ENCODE measurements at regions not wholly inside any gene's neighbourhood (a gene's known extent, or its start where the extent isn't known, plus 50 kb on each side); places are given as distances from the start of the nearest gene placed in this dataset.

DNA sequence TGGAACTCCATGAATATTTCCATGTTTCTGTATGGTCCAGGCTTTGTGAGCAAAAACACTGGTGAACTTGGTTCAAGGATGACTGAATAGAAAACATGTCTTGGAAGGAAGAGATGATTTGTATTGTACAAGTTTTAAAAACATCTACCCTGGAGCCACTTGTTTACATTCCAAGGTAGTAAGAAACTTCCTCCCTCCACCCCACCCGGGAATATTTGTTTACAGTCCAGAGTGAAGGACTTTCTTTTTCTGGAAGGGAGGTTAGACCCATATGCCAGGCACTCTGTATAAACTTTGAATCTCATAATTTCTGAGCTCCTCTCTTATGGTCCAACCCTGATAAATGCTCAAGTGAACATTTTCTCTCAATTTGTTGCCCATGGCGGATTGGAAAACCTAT is 323.3 kb upstream of the LYPLAL1 start:
- Histone ChIP-seq H4K20me1 (ENCODE audit: insufficient read depth, low read length) (no peaks in the 10 kb centered on the region), H2AFZ (ENCODE audit: low read length) (no peak overlapping the region)

DNA sequence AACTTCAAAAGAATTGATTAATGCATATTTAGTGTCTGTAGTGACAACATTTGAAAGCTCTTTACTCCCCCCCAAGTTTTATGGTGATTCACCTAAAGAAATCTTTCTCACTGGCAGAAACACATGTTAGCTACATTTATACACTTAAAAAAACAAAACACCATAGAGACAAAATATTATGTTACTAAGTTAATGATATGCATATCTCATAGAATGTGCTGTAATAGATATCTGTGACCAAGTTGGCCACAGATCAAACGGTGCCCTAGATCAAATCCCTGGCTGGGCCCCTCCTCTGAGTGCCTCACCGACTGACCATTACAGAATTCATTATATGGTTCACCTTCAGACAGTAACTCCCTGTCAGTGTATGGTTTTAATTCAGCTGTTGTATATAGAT is 322.1 kb upstream of the LYPLAL1 start:
- H3K27ac ChIP-seq (ENCODE audit: low read length) = no peak overlapping the region
- no peaks in the 10 kb centered on the region for H3K36me3 ChIP-seq (replicated peaks; ENCODE audit: insufficient read depth, low read length)
- no peak for TF ChIP-seq EZH2 (optimal IDR thresholded peaks at IDR 0.05; ENCODE audit: low read depth, low read length)
- TF ChIP-seq EZH2phosphoT487 (IDR thresholded peaks at IDR 0.05; ENCODE audit: low read length) = no peak
- TF ChIP-seq, protein P1, sequence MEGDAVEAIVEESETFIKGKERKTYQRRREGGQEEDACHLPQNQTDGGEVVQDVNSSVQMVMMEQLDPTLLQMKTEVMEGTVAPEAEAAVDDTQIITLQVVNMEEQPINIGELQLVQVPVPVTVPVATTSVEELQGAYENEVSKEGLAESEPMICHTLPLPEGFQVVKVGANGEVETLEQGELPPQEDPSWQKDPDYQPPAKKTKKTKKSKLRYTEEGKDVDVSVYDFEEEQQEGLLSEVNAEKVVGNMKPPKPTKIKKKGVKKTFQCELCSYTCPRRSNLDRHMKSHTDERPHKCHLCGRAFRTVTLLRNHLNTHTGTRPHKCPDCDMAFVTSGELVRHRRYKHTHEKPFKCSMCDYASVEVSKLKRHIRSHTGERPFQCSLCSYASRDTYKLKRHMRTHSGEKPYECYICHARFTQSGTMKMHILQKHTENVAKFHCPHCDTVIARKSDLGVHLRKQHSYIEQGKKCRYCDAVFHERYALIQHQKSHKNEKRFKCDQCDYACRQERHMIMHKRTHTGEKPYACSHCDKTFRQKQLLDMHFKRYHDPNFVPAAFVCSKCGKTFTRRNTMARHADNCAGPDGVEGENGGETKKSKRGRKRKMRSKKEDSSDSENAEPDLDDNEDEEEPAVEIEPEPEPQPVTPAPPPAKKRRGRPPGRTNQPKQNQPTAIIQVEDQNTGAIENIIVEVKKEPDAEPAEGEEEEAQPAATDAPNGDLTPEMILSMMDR (IDR thresholded peaks at IDR 0.05; ENCODE audit: low read length) = no peak
- H3K9me2 ChIP-seq (replicated peaks; ENCODE audit: insufficient read depth, low read length) = no peaks in the 10 kb centered on the region
- no peaks in the 10 kb centered on the region for H3K4me1 ChIP-seq (ENCODE audit: low read length)
- no peak for DNase-seq
- no peak overlapping the region for H3K9ac ChIP-seq (ENCODE audit: low read length)
- no peaks in the 10 kb centered on the region for H3F3A ChIP-seq (ENCODE audit: insufficient read depth, low read length)
- H3K4me2 ChIP-seq (ENCODE audit: low read depth, low read length) = no peak overlapping the region
- no peaks in the 10 kb centered on the region for H3K9me3 ChIP-seq (replicated peaks; ENCODE audit: insufficient read depth, low read length)
- no peaks in the 10 kb centered on the region for H3K79me2 ChIP-seq (ENCODE audit: low read length)
- H2AFZ ChIP-seq (ENCODE audit: low read length) = no peak overlapping the region
- no peak overlapping the region for H3K4me3 ChIP-seq (ENCODE audit: low read length)
- H3K27me3 ChIP-seq (replicated peaks; ENCODE audit: insufficient read depth, low read length) = no peaks in the 10 kb centered on the region
- H4K20me1 ChIP-seq (ENCODE audit: insufficient read depth, low read length) = no peaks in the 10 kb centered on the region

More for the DNA sequence above, 323.3 kb upstream of the LYPLAL1 start:
- Histone ChIP-seq H3F3A (ENCODE audit: insufficient read depth, low read length) (no peaks in the 10 kb centered on the region), H3K4me3 (ENCODE audit: low read length) (no peak overlapping the region), H3K4me1 (ENCODE audit: low read length) (no peaks in the 10 kb centered on the region), H3K9ac (ENCODE audit: low read length) (no peak overlapping the region), H3K9me2 (replicated peaks; ENCODE audit: insufficient read depth, low read length) (no peaks in the 10 kb centered on the region), H3K4me2 (ENCODE audit: low read depth, low read length) (no peak overlapping the region), H3K27ac (ENCODE audit: low read length) (no peak overlapping the region), H3K36me3 (replicated peaks; ENCODE audit: insufficient read depth, low read length) (no peaks in the 10 kb centered on the region), H3K9me3 (replicated peaks; ENCODE audit: insufficient read depth, low read length) (no peaks in the 10 kb centered on the region), H3K79me2 (ENCODE audit: low read length) (no peaks in the 10 kb centered on the region), H3K27me3 (replicated peaks; ENCODE audit: insufficient read depth, low read length) (no peaks in the 10 kb centered on the region)
- TF ChIP-seq EZH2phosphoT487 (IDR thresholded peaks at IDR 0.05; ENCODE audit: low read length) = no peak
- TF ChIP-seq, protein P1 (IDR thresholded peaks at IDR 0.05; ENCODE audit: low read length) = no peak
- no peak for TF ChIP-seq EZH2 (optimal IDR thresholded peaks at IDR 0.05; ENCODE audit: low read depth, low read length)
- no peak for DNase-seq

DNA sequence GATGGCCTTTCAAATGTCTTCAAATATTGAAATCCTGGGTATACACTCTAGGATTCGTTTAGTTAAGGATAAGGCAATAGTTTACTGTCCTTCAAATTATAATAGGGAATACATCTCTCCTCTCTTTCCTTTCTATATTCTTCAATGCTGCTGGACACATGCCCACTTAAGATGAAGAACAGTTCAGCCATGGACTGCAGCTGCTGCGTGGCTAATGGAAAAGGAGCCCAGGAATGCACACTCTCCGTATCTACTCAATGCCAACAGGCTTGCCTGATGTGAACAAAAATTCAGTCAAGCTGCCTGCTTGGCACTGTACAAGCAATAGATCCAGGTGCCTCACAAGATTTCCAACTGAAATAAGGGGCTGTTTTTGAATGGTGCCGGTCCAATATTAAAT is 321.2 kb upstream of the LYPLAL1 start:
- no peak for TF ChIP-seq EZH2 (optimal IDR thresholded peaks at IDR 0.05; ENCODE audit: low read depth, low read length)
- TF ChIP-seq EZH2phosphoT487 (IDR thresholded peaks at IDR 0.05; ENCODE audit: low read length) = no peak
- TF ChIP-seq, protein P1 (IDR thresholded peaks at IDR 0.05; ENCODE audit: low read length) = no peak
- Histone ChIP-seq H3K79me2 (ENCODE audit: low read length) (no peaks in the 10 kb centered on the region), H3F3A (ENCODE audit: insufficient read depth, low read length) (no peaks in the 10 kb centered on the region), H3K9me2 (replicated peaks; ENCODE audit: insufficient read depth, low read length) (no peaks in the 10 kb centered on the region), H3K9me3 (replicated peaks; ENCODE audit: insufficient read depth, low read length) (no peaks in the 10 kb centered on the region), H3K27me3 (replicated peaks; ENCODE audit: insufficient read depth, low read length) (no peaks in the 10 kb centered on the region), H3K4me1 (ENCODE audit: low read length) (no peaks in the 10 kb centered on the region), H4K20me1 (ENCODE audit: insufficient read depth, low read length) (no peaks in the 10 kb centered on the region), H3K4me2 (ENCODE audit: low read depth, low read length) (no peak overlapping the region), H2AFZ (ENCODE audit: low read length) (no peak overlapping the region), H3K36me3 (replicated peaks; ENCODE audit: insufficient read depth, low read length) (no peaks in the 10 kb centered on the region), H3K27ac (ENCODE audit: low read length) (no peak overlapping the region), H3K4me3 (ENCODE audit: low read length) (no peak overlapping the region), H3K9ac (ENCODE audit: low read length) (no peak overlapping the region)
- DNase-seq = no peak

Measured in MM.1S (cell line).